ENCODE measurements at regions not wholly inside any gene's neighbourhood (a gene's known extent, or its start where the extent isn't known, plus 50 kb on each side); places are given as distances from the start of the nearest gene placed in this dataset.

GRCh38 chr1:10888791-10889649, 92.6 kb upstream of the CASZ1 start (continued):
- no peak for TF ChIP-seq ESRRA (IDR thresholded peaks at IDR 0.05; ENCODE audit: low read length)

GRCh38 chr1:10889650-10890353, 93.4 kb upstream of the CASZ1 start:
- 43% methylated on average over 20 of the region's 20 CpGs for WGBS (ENCODE audit: insufficient coverage, insufficient replicate concordance, low lambda C conversion rate, missing lambda C conversion rate)
- H3K27me3 ChIP-seq (replicated peaks in 1 of 2; ENCODE audit: control insufficient read depth in 2 of 2, insufficient read depth in 2 of 2, low read length in 1 of 2), result peaks cover 0 to 3% of the 10 kb centered on the region in 2 experiments; a peak in 2 of 4 replicates
- BruUV-seq (replicated peaks), result no TSS peak
- no peak overlapping the region for H3K4me2 ChIP-seq (ENCODE audit: control insufficient read depth, insufficient read depth)
- no peak overlapping the region for H2AFZ ChIP-seq (ENCODE audit: control insufficient read depth, low read depth, low read length)
- ChIA-PET SMC1A (ENCODE audit: uncharacterized antibody, unreplicated experiment) (no interaction called here), CTCF (no interaction called here), POLR2A (no interaction called here), RAD21 (ENCODE audit: unreplicated experiment) (interaction anchor here (1.1 to 1.2 kb wide), 2 partner anchors 33 to 52 kb away, joined by 3 read pairs; no protein-coding TSS in a partner anchor)
- no peak overlapping the region for H3K9ac ChIP-seq (ENCODE audit: control insufficient read depth, insufficient read depth, low read length)
- no peak for TF ChIP-seq SMC3 (IDR thresholded peaks at IDR 0.05; ENCODE audit: borderline replicate concordance, low read length)
- in situ Hi-C loops (cut with MboI), result no loop called here
- no peaks in the 10 kb centered on the region for H3K79me2 ChIP-seq (ENCODE audit: control insufficient read depth, insufficient read depth, low read length)
- intact Hi-C loops (cut with micrococcal nuclease; ENCODE audit: unreplicated experiment), result no loop called here
- no peaks in the 10 kb centered on the region for H3K36me3 ChIP-seq (ENCODE audit: control insufficient read depth in 2 of 2, insufficient read depth in 2 of 2, low read length in 1 of 2)
- ATAC-seq (no peak), FAIRE-seq (no peak), DNase-seq (ENCODE audit: low read depth, low spot score) (no peak)
- no peaks in the 10 kb centered on the region for H3K4me1 ChIP-seq (ENCODE audit: control insufficient read depth, insufficient read depth, low read length)
- no peak overlapping the region for H3K4me3 ChIP-seq
- no peaks in the 10 kb centered on the region for H3K9me3 ChIP-seq (replicated peaks; ENCODE audit: control insufficient read depth, insufficient read depth, low read length)
- H4K20me1 ChIP-seq (ENCODE audit: control insufficient read depth, insufficient read depth), result no peaks in the 10 kb centered on the region
- H3K27ac ChIP-seq (ENCODE audit: control insufficient read depth, insufficient read depth), result no peak overlapping the region

- ChIA-PET RAD21 (ENCODE audit: unreplicated experiment) (no interaction called here), CTCF (no interaction called here), SMC1A (ENCODE audit: uncharacterized antibody, unreplicated experiment) (no interaction called here), POLR2A (no interaction called here)
- H3K27ac ChIP-seq (ENCODE audit: control insufficient read depth, insufficient read depth), result no peak overlapping the region
- no peak overlapping the region for H3K4me3 ChIP-seq
- 44% methylated on average over 9 of the region's 9 CpGs for WGBS (ENCODE audit: insufficient coverage, insufficient replicate concordance, low lambda C conversion rate, missing lambda C conversion rate)
- H2AFZ ChIP-seq (ENCODE audit: control insufficient read depth, low read depth, low read length), result no peak overlapping the region
- ATAC-seq, result no peak
- no peaks in the 10 kb centered on the region for H3K36me3 ChIP-seq (ENCODE audit: control insufficient read depth in 2 of 2, insufficient read depth in 2 of 2, low read length in 1 of 2)
- no peak overlapping the region for H3K4me2 ChIP-seq (ENCODE audit: control insufficient read depth, insufficient read depth)
- H3K79me2 ChIP-seq (ENCODE audit: control insufficient read depth, insufficient read depth, low read length), result no peaks in the 10 kb centered on the region
- no peak overlapping the region for H3K9ac ChIP-seq (ENCODE audit: control insufficient read depth, insufficient read depth, low read length)
- H4K20me1 ChIP-seq (ENCODE audit: control insufficient read depth, insufficient read depth), result no peaks in the 10 kb centered on the region
- no TSS peak for BruUV-seq (replicated peaks)
- intact Hi-C loops (cut with micrococcal nuclease; ENCODE audit: unreplicated experiment), result no loop called here
- no peak for FAIRE-seq
- no peaks in the 10 kb centered on the region for H3K9me3 ChIP-seq (replicated peaks; ENCODE audit: control insufficient read depth, insufficient read depth, low read length)
- in situ Hi-C loops (cut with MboI), result no loop called here
- DNase-seq (ENCODE audit: low read depth, low spot score), result no peak
- peaks cover 0 to 3% of the 10 kb centered on the region in 2 experiments; a peak in 2 of 4 replicates for H3K27me3 ChIP-seq (replicated peaks in 1 of 2; ENCODE audit: control insufficient read depth in 2 of 2, insufficient read depth in 2 of 2, low read length in 1 of 2)
- no peaks in the 10 kb centered on the region for H3K4me1 ChIP-seq (ENCODE audit: control insufficient read depth, insufficient read depth, low read length)
- no peak for TF ChIP-seq NFYB (IDR thresholded peaks at IDR 0.05; ENCODE audit: insufficient read depth, low read depth, low read length)
- TF ChIP-seq USF1 (IDR thresholded peaks at IDR 0.05; ENCODE audit: borderline replicate concordance, extremely low read length, insufficient read depth, low read depth, low read length), result no peak
- TF ChIP-seq CTCF (IDR thresholded peaks at IDR 0.05 in 2 of 3, conservative IDR thresholded peaks at IDR 0.05 in 1 of 3; ENCODE audit: control insufficient read depth in 2 of 3, extremely low read depth in 1 of 3, insufficient read depth in 1 of 3, low read depth in 3 of 3, low read length in 3 of 3), result no peak
- no peak for TF ChIP-seq EZH2 (IDR thresholded peaks at IDR 0.05; ENCODE audit: borderline replicate concordance, control insufficient read depth, low read depth, low read length)
- TF ChIP-seq ASH2L (IDR thresholded peaks at IDR 0.05; ENCODE audit: borderline replicate concordance, low read depth), result no peak
- no peak for TF ChIP-seq WRNIP1 (IDR thresholded peaks at IDR 0.05; ENCODE audit: borderline replicate concordance, low read depth, low read length)
- no peak for TF ChIP-seq SMARCA5 (IDR thresholded peaks at IDR 0.05)
Measured at GRCh38 chr1:10890491-10891071, 94.1 kb upstream of the CASZ1 start.

Data from GM12878 (cell line).